ENCODE measurements at regions not wholly inside any gene's neighbourhood (a gene's known extent, or its start where the extent isn't known, plus 50 kb on each side); places are given as distances from the start of the nearest gene placed in this dataset.

- Histone ChIP-seq H3K14ac (replicated peaks; ENCODE audit: low read depth, low read length) (no peak overlapping the region), H3K23ac (ENCODE audit: low read depth, low read length) (no peak overlapping the region), H3K9me3 (ENCODE audit: control insufficient read depth, insufficient read depth, low read length) (peaks cover 41% of the 10 kb centered on the region), H3K4me1 (ENCODE audit: control insufficient read depth, insufficient read depth, low read length) (no peaks in the 10 kb centered on the region), H2AK9ac (replicated peaks; ENCODE audit: low read depth, low read length, poor library complexity) (no peak overlapping the region), H2BK5ac (ENCODE audit: low read depth, low read length, poor library complexity, severe bottlenecking) (no peak overlapping the region), H3K4ac (ENCODE audit: low read depth, low read length) (no peak overlapping the region), H3K4me3 (ENCODE audit: insufficient read depth, low read depth, low read length) (no peak overlapping the region), H3K27ac (ENCODE audit: insufficient read depth, low read length) (no peak overlapping the region), H3K4me2 (ENCODE audit: low read depth, low read length) (no peak overlapping the region), H3K56ac (ENCODE audit: extremely low read depth, insufficient read depth, low read length) (no peak overlapping the region), H2BK15ac (ENCODE audit: low read depth, low read length) (no peak overlapping the region), H3K27me3 (ENCODE audit: control insufficient read depth, insufficient read depth, low read length) (no peaks in the 10 kb centered on the region), H3K36me3 (ENCODE audit: control insufficient read depth, insufficient read depth, low read length) (no peaks in the 10 kb centered on the region), H4K20me1 (ENCODE audit: insufficient read depth, low read length) (no peaks in the 10 kb centered on the region), H2BK20ac (ENCODE audit: low read depth, low read length) (no peak overlapping the region), H3K79me1 (ENCODE audit: low read depth in 1 of 2, low read length in 2 of 2) (no peaks in the 10 kb centered on the region), H4K91ac (ENCODE audit: insufficient read depth, low read depth, low read length) (no peak overlapping the region), H3K9me1 (ENCODE audit: insufficient read depth, low read length) (no peaks in the 10 kb centered on the region), H3K18ac (ENCODE audit: low read depth, low read length) (no peak overlapping the region), H2AFZ (replicated peaks; ENCODE audit: low read length, poor library complexity) (no peak overlapping the region), H3K9ac (ENCODE audit: low read depth, low read length) (no peak overlapping the region), H2BK120ac (ENCODE audit: low read depth, low read length) (no peak overlapping the region), H4K5ac (ENCODE audit: low read depth, low read length) (no peak overlapping the region), H4K8ac (ENCODE audit: low read depth in 2 of 2, low read length in 2 of 2) (no peak overlapping the region), H2AK5ac (ENCODE audit: low read depth, low read length) (no peak overlapping the region)
- ChIA-PET POLR2A (ENCODE audit: unreplicated experiment) (no interaction called here), CTCF (no interaction called here)
- dilution Hi-C loops (cut with HindIII; ENCODE audit: low sequenced_read_pairs, unreplicated experiment) (no loop called here), intact Hi-C loops (cut with micrococcal nuclease) (no loop called here), in situ Hi-C loops (cut with MboI; ENCODE audit: low sequenced_read_pairs) (no loop called here)
- BruUV-seq (replicated peaks), result no TSS peak
- no peak for ATAC-seq (ENCODE audit: low read depth)
- DNase-seq, result no peak
- whole genome bisulfite sequencing, 2 experiments (ENCODE audit: extremely low coverage in 2 of 2, insufficient read length in 1 of 2), result no CpG with 5 or more reads among the region's 6 CpGs
- TF ChIP-seq MAZ (IDR thresholded peaks at IDR 0.05; ENCODE audit: borderline replicate concordance, low read depth, low read length) (no peak), USF2 (IDR thresholded peaks at IDR 0.05; ENCODE audit: low read depth, low read length) (no peak), MXI1 (IDR thresholded peaks at IDR 0.05; ENCODE audit: borderline replicate concordance, low read depth, low read length) (no peak), CEBPB (IDR thresholded peaks at IDR 0.05; ENCODE audit: low read depth, low read length) (no peak), BHLHE40 (IDR thresholded peaks at IDR 0.05; ENCODE audit: low read depth, low read length) (no peak), FOS (IDR thresholded peaks at IDR 0.05; ENCODE audit: low read depth, low read length) (no peak), RFX5 (IDR thresholded peaks at IDR 0.05; ENCODE audit: low read depth, low read length) (no peak), RAD21 (IDR thresholded peaks at IDR 0.05; ENCODE audit: low read length) (no peak), CHD1 (IDR thresholded peaks at IDR 0.05; ENCODE audit: low read depth, low read length) (no peak), CTCF (conservative IDR thresholded peaks at IDR 0.05; ENCODE audit: low read depth, low read length) (no peak), POLR2A (IDR thresholded peaks at IDR 0.05; ENCODE audit: low read depth, low read length) (no peak), MAFK (IDR thresholded peaks at IDR 0.05; ENCODE audit: low read depth, low read length) (no peak), NFE2L2 (IDR thresholded peaks at IDR 0.05; ENCODE audit: low read depth, low read length) (no peak), RCOR1 (IDR thresholded peaks at IDR 0.05; ENCODE audit: insufficient replicate concordance, low read length) (no peak), SMC3 (IDR thresholded peaks at IDR 0.05; ENCODE audit: low read depth, low read length) (no peak)
- TF ChIP-seq, protein P1, sequence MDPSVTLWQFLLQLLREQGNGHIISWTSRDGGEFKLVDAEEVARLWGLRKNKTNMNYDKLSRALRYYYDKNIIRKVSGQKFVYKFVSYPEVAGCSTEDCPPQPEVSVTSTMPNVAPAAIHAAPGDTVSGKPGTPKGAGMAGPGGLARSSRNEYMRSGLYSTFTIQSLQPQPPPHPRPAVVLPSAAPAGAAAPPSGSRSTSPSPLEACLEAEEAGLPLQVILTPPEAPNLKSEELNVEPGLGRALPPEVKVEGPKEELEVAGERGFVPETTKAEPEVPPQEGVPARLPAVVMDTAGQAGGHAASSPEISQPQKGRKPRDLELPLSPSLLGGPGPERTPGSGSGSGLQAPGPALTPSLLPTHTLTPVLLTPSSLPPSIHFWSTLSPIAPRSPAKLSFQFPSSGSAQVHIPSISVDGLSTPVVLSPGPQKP (IDR thresholded peaks at IDR 0.05; ENCODE audit: borderline replicate concordance, low read depth, low read length), result no peak
These were observed 252.6 kb downstream of the GLRX3 start for GRCh38 chr10:130388746-130389145.
